ENCODE measurements at regions not wholly inside any gene's neighbourhood (a gene's known extent, or its start where the extent isn't known, plus 50 kb on each side); places are given as distances from the start of the nearest gene placed in this dataset.

DNA sequence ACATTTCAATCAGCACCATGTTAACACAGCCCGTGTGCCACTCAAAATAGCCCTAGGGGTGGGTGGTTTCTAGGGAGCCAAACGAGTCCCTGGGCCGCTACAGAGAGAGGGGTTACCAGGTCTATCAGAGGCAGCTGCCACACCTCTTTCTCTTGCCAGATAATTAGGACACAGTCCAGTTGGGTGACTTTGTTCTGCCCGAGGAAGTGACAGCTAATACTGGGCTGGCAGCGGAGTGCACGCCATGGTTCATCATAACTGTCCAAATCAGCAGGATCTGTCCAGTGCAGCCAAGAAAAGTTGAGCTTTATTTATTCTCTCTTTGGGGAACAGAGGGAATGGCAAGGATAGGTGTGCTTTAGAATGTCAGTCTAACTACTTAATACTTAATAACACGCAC lies 583.8 kb downstream of the BRINP1 start:
- no peak for DNase-seq

DNA sequence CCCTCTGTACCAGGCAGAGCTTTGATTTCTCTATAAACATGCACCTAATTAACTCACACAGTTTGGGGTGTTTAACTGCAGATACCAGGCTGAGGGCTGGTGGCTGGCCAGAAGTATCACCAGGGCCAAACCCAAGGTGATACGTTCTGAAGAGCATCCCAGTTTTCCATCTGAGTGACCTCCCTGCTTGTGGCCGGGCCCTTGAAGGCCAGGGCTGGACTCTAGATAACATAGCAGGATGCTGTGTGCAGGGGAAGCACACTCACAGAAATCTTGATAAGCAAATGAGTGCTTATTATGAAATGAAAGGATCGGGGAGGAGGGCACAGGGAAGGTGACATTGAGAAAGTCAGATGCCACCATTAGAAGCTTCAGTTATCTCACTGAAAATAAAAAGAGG lies 582.4 kb downstream of the BRINP1 start:
- no peak for DNase-seq

DNA sequence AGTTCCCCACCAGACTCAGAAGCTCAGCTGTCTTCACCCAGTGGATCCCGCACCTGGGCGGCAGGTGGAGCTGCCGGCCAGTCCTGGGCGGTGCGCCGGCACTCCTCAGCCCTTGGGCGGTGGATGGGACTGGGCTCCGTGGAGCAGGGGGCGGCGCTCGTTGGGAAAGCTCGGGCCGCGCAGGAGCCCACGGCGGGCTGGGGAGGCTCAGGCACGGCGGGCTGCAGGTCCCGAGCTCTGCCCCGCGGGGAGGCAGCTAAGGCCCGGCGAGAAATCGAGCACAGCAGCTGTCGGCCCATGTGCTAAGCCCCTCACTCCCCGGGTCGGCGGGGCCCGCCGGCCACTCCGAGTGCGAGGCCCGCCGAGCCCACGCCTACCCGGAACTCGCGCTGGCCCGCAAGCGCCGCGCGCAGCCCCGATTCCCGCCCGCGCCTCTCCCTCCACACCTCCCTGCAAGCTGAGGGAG lies 560.0 kb downstream of the BRINP1 start:
- DNase-seq: peak; percentile 24

DNA sequence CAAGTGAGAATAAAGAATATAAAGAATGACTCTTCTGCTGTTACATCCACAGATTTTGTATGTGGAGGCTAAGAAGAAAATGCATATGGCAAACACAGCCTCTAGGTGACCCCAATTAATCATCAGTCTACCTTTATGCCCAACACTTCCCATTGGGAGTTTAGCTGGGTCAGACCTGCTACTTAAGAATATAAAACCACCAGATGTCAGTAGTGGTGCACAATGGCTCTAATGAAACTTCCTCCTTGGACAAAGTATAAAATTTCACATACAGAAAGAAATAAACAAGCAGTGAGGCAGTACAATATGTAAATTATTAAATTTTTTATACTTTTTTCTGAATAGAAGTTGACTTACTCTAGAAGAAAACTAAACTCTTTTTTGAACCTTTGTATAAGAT lies 539.9 kb downstream of the BRINP1 start:
- no peak for DNase-seq

DNA sequence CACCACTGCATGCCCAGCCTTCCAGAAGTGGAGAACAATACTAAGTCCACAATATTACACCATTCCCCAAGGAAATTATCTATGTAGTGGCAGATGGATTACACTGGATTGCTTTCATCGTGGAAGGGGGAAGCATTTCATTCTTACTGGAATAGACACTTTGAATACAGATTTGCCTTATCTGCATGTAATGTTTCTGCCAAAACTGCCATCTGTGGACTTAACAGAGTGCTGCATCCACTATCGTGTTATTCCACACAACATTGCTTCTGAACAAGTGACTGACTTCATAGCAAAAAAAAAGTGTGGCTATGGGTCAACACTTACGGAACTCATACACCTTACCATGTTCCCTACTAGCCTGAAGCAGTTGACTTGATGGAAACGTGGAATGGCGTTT lies 536.9 kb downstream of the BRINP1 start:
- DNase-seq: no peak

DNA sequence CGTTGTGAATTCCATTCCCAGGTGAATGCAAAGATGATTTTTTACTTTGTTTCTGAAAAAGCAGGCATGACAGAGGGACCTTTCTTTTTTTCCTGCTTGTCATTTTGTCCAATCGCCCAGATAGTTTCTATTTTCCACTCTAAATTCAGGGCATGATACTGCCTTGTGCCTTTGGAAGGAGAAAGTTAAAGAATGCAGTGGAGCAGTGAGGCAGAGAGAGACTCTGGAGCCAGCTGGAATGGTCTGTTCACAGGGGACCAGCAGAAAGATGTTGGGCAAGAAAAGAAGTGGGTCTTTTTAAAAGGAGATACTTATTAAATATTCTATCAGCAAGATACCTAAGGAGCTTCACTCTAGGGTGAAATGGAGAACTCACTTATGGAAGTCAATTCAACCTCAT lies 532.3 kb downstream of the BRINP1 start:
- DNase-seq: no peak

DNA sequence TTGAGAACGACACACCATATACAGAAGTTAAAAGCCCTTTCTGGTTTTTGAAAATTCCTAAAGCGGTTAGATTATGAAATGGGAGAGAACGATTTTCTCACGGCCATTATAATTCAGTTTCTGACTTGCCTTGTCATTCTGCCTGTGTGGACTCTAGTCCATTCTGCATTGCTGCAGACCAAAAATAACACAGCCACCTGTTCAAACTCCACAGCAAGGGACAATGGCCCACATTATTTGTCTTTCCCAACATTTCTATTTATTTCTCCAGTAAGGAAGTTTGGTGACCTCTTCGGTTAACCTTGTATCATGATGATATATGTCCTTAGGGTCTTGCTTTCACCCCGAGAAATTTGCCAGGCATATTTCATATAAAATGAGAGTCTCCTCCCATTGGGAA lies 497.7 kb downstream of the BRINP1 start:
- DNase-seq: no peak

DNA sequence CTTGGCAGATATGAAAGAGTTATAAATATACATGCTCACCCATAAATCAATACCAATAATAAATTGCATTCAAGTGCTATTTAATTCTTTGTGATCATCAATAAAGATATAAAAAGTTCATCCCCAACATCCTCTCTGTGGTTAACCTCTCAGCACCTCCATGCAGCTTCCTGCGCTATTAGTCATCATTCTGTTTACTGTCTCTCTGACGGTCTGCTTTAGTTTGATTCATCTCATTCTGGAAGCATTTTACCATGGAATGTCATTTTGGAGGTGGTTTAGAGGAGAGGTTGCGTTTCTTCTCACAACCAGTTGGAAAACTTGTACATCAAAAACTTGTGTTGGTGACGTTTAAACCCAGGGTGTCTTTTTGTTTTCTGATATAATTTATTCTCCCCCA lies 486.6 kb downstream of the BRINP1 start:
- no peak for DNase-seq

DNA sequence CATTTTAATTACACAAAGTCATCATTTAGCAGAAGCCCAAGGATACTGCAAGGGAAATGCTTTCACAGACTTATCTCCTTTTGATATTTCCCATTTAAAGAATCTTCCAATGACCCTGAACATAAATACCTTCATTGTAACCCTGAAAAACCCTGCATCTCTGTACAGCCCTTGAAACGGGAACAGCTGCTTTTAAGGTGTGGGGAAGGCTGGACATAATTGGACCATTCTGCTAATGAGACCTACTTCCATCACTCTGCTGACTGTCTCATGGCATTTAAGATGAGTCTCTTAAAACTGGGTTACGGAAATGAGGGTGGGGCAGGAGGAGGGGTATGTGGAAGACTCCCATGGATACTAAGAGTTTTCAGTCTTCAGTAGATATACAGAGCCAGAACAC lies 485.8 kb downstream of the BRINP1 start:
- no peak for DNase-seq

DNA sequence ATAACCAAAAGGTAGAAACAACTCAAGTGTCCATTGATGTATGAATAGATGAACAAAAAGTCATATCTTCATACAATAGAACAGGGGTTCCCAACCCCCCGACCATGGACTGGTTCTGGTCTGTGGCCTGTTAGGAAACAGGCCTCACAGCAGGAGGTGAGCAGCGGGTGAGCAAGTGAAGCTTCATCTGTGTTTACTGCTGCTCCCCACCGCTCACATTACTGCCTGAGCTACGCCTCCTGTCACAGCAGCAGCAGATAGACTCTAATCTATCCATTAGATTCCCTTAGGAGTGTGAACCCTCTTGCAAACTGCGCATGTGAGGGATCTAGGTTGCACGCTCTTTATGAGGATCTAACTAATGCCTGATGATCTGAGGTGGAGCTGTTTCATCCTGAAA lies 478.0 kb downstream of the BRINP1 start:
- no peak for DNase-seq

DNA sequence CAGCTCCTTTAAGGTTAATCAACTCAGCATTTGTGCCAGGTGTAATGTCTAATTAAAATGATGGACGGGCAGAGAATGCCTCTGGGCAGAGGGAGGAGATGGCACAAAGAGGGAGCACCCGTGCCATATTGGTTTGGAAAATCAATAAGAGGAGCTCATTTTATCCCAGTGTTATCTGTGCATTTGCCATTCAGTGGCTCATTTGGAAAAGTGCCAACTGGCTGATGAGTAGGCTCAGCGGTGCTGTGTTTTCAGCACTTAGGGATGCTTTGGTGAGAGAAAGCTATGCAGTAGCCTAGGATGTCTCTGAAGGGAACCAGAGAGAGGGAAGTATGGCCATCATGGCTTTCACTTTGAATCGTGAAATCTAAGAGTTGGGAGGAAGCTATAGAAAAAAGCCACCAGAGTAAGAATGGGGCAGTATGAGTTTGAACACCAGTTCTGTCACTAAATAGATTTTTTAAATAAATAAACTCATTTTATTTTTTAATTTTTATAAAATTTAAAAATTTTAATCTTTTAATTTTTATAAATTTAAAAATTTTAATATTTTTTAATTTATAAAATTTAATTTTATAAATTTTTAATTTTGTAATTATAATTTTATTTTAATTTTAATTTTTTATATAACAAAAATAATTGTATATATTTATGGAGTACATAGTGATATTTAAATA lies 472.8 kb downstream of the BRINP1 start:
- no peak for DNase-seq

DNA sequence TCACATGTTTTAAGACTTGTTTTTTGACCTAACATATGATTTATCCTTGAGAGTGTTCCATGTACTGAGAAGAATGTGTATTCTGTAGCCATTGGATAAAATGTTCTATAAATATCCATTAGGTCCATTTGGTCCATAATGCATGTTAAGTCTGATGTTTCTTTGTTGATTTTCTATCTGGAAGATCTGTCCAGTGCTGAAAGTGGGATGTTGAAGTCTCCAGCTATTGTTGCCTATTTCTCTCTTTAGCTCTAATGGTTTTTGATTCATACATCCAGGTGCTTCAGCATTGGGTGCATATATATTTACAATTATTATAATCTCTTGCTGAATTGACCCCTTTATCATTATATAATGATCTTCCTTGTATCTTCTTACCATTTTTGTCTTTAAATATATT lies 451.1 kb downstream of the BRINP1 start:
- DNase-seq: no peak

DNA sequence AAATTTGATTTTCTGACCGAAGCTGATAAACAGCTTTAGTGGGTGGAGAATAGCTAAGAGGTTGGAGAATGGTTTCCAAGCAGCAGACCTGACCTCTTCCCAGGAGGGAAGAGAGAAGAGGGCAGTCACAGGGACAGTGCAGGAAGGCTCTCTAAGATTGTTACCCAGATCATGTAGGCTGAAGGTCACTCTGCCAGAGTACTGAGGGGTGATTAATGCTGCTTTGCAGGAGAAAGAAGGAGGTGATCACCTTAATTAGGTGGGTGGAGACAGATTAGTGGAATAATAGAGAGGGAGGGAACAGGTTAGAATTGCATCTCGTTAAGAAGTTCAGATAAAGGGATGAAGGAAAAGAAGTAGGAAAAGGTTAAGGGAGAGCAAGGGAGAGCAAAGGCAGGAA lies 440.5 kb downstream of the BRINP1 start:
- no peak for DNase-seq

DNA sequence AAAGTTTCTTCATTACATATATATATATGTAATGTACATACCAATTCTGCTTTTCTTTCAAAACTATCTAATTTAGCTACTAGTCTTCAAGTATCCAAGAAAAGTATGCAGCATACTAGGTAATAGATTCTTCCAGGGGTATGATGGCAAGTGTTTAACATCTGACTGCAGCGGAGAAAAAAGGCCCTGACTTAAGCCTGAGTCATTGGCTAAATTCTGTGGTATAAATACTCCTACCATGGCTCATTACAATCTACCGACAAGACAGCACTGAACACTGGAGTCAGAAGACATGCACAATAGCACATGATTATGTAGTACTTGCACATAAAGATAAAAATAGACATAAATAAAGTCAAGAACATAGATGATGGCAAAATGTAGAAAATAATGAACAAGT lies 439.9 kb downstream of the BRINP1 start:
- no peak for DNase-seq

DNA sequence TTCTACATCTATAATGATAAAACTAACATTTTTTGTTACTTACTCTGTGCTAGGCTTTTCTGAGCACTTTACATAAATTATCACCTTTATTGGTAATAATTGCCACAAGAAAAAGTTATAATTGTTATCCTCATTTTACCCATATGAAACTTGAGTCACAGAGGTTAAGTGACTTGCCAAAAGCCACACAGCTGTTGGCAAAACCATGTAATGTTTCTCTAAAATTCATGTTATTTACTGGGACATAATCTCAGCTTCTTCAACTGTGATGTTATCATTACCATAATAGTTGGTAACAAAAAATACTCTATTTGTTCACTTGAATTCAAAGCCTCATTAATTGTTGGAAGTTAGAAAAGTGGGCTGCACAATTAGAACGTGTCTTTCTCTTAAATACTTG lies 437.3 kb downstream of the BRINP1 start:
- DNase-seq: no peak

DNA sequence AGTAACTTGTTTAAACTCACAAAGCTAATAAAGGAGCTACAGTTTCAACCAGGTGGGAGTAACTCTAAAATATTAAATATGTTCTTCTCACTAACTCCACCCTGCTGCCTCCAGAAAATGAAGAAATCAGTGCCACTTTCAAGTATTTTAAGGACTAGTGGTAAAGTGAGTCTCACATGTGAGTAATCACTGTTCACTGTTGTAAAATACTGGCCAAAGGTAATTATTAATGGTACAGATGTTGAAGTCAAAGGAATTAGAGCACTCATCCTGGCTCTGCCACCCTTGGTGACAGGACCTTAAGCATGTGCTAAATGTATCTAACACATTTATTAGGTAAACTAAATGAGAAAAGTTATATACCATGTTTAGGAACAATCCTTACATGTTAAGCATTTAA lies 430.7 kb downstream of the BRINP1 start:
- DNase-seq: no peak

DNA sequence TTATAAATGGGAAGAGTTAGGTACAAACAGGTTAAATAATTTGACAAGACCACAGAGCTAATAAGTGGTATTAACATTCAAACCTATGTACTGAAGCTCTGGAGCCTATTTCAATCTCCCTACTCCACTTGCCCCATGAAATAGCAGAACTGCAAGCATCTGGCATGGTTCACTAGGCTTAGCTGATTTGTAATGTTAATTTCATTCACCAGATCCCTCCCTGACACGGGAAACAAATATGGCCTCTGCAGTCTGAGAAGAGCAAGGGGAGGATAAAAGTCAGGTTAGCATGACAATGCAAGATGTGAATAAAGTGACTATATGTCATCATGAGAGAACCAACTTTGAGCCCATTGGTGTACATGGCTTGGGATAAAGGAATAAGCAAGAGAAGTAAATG lies 428.8 kb downstream of the BRINP1 start:
- DNase-seq: no peak

DNA sequence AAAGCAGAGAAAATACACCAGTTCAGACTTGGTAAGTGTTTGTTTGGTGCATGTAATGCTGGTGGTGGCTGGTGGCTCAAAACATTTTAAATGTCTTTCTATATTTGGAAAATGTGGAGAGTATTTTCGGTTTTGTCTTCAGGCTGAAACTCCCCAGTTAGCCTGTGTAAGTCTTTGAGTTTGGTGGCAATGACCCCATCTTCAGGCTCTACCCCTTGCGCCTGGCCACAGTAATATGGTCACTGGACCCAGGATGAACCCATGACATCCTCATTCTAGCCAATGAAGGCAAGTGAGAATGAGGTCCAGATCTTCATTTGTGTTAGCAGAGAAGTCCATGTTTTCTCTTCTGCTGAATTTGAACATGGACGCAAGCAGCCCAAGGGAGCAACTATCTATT lies 422.6 kb downstream of the BRINP1 start:
- no peak for DNase-seq

DNA sequence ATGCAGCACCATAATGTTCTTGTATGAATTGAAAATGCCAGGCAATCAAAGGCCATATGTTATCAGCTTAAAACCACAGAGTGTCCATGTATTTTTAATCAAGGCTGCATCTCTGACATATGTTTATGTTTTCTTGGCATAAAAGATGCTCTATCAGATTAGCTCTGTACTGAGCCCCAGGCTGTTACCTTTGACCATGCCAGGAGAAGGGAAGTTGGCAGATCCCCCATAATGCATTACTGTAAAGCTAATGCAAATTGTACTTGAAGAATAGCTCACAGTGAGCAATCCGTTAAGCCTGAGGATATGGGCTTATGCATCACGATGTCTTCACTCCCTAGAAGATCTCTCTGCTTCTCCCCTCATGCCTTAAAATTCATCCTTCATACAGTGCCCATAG lies 414.4 kb downstream of the BRINP1 start:
- DNase-seq: no peak

DNA sequence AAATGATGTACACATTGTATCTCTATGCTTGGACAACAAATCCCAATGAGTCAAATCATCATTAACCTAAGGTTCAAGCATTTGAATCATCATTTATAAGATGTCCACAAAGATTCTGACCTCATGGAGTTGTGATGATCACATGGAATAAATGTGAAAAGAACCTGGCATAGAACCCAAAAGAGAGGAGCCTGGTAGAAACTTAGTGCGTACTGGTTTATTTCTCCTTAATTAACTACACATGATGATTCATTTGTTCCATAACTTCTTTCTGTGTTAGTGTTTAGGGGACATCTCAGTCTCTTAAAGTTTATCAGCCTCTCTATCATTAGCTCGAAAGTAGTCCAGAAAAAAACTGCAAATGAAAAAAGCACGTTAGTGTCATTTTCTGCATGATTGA lies 411.6 kb downstream of the BRINP1 start:
- DNase-seq: no peak

DNA sequence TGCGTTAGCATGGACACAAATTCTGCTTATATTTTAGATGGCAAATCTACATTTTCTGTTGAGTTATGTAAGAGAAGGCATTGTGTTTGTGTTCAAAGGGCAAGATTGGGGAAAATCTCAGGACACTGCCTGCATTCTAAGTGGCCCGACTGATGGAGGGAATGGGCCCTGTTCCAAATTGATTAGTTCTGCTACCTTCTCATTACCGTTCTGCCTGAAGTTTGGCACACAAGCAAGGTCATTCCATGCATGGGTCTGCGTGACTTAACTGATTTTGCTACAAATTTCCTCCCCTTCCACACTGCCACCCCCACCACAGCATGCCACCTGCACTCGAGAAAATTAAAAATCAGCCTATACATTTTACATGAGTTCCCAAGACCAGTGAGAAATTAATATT lies 409.9 kb downstream of the BRINP1 start:
- DNase-seq: no peak

DNA sequence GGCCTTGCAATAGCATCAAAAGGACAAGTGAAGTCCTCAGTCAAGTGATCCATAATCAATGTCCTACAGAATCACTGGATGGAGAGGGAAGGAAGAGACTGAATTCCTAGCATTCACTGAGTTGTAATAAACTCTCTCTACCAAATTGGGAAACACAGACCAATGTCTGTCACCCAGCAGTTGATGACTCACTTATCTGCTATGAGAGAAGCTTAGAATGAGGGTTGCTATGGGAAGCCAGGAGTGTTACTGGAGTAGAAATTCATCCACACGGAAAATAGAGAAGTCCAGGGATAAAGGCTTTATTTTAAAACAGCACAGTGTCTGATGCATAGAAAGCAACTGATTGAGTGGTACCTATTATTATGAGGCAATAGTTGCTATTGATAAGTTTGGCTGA lies 407.4 kb downstream of the BRINP1 start:
- DNase-seq: no peak

DNA sequence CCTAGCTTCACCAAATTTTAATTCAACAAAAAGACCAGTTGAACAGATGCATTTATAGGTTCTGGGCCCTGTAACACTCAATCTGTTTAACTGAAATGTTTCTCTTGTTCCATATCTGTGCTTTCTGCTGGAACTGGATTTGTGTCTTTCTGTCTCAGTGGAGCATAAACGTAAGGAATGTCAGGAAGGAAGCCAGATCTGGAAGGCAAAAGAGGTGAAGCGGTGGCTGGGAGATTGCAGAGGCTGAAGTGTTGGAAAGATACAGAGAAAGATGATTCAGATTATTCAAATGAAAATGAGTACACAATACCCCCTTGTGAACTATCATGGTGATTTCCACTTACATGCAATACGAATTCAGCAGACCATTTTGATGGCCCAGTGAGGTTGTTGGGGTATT lies 406.8 kb downstream of the BRINP1 start:
- DNase-seq: no peak

DNA sequence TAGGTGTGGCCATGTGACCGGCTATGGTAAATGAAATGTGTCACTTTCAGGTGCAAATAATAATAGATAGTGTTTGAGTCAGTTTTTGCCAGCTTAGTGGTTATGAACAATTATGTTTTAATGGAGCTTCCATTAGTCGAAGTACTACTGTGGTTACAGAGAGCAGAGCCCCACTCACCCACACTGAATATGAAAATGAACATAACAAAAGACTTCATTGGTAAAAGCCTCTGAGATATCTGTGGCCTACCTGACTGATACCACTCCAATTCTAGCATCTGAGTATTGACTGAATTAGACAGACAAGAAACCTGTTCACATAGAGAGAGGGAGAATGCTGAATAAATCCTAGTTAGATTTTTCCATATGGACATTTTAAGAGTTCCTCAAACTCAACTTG lies 405.6 kb downstream of the BRINP1 start:
- DNase-seq: no peak

DNA sequence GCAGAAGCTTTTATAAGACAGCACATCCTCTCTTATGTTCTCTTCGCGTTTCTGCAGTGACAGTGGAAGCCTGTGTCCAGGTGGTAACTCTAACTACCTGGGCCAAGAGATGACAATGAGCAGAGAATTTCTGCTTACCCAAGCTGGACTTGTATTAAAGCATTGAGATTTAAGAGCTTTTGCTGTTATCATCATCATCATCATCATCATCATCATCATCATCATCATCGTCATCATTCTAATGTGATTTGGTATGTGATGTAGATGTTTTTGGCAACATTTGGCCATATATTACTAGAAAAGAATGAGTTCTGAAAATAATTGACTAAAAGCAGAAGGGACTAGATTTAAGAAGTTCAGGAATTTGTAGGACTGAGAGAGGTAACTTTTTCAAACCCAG lies 401.3 kb downstream of the BRINP1 start:
- no peak for DNase-seq

DNA sequence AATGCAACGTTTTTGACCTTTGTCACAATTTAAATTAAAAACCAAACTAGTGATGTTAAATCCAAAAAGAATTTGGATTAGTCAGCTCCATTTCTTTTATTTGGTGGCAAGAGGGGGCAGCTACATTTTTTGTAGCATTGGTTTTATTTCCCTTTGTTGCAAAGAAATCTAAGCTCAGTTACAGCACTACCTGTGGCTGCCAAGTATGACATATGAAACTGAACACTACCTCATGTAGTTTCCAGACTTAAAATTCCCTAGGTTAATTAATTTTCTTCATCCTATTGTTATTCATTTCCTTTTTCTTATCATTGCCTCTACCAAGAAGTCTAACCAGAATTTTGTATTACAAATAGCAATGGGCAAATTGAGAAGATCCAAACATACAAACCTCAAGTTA lies 393.5 kb downstream of the BRINP1 start:
- DNase-seq: no peak

Measured in left hindlimb (tissue), 1 donor.